Upper lobe of left lung (tissue), 6 donors: ENCODE measurements at regions not wholly inside any gene's neighbourhood (a gene's known extent, or its start where the extent isn't known, plus 50 kb on each side); places are given as distances from the start of the nearest gene placed in this dataset.
A peak's percentile ranks its signal among the peaks of the same experiment; 100 is the strongest.

ENCODE experiments used
- ATAC-seq, 2 donors: fragments of 200-7000 bp; cut with Tn5 transposase; one replicate each; pipeline ENCODE4 v1.9.1; 2022; ENCODE audit warnings: mild to moderate bottlenecking in 2 of 2, moderate library complexity in 2 of 2; ENCODE audit not compliant: low FRiP score in 2 of 2
- DNase-seq, 2 donors: peaks; one replicate each; pipeline ENCODE4 v3.0.0-alpha.2; 2019 to 2020
- H3K27ac ChIP-seq, 4 donors: fragments of 200-600 bp; sonication (generic); one replicate each; pipeline ENCODE4 v1.5.1; 2016 to 2019
- H3K27me3 ChIP-seq, 4 donors: fragments of 200-600 bp; sonication (generic); one replicate each; pipeline ENCODE4 v1.5.1; 2017 to 2019
- H3K36me3 ChIP-seq, 4 donors: fragments of 200-600 bp; sonication (generic); one replicate each; pipeline ENCODE4 v1.5.1; 2016 to 2019
- H3K4me1 ChIP-seq, 4 donors: fragments of 200-600 bp; sonication (generic); one replicate each; pipeline ENCODE4 v1.5.1; 2018 to 2019
- H3K4me3 ChIP-seq, 4 donors: fragments of 200-600 bp; sonication (generic); one replicate each; pipeline ENCODE4 v1.5.1; 2017 to 2019; ENCODE audit warnings: mild to moderate bottlenecking in 2 of 4, moderate library complexity in 1 of 4
- H3K9me3 ChIP-seq, 4 donors: fragments of 200-600 bp; sonication (generic); one replicate each; pipeline ENCODE4 v1.5.1; 2018 to 2019
- EP300 ChIP-seq, 4 donors: sonication (generic); formaldehyde crosslinking; IDR thresholded peaks; one replicate each; pipeline ENCODE4 v1.5.1; 2017; ENCODE audit warnings: antibody characterized with exemption in 4 of 4, control low read depth in 2 of 4
- POLR2A ChIP-seq, 4 donors: fragments of 450-650 bp; IDR thresholded peaks; one replicate each; pipeline ENCODE4 v1.5.1; 2016 to 2017; ENCODE audit warnings: antibody characterized with exemption in 4 of 4, mild to moderate bottlenecking in 2 of 4
- POLR2AphosphoS5 ChIP-seq, 2 donors: sonication (generic); formaldehyde crosslinking; IDR thresholded peaks; one replicate each; pipeline ENCODE4 v1.5.1; 2017; ENCODE audit warnings: antibody characterized with exemption in 2 of 2
- WGBS, 2 donors: methylation state at CpG; one replicate each; pipeline ENCODE4 v1.1.5; 2017 to 2018; 5-methylcytosine and 5-hydroxymethylcytosine counted together
- TF ChIP-seq, protein P1 (sequence below), 6 experiments: fragments of 450-650 bp in 4 of 6; fragments of 200-600 bp in 2 of 6; sonication (generic) in 2 of 6; IDR thresholded peaks; one replicate each; pipeline ENCODE4 v1.5.1; 2016 to 2019; ENCODE audit warnings: antibody characterized with exemption in 6 of 6
- donor health status: DM: no; HTN: no; CAD: no; lungs with moderate emphysema.
- donor health status: DM: no; HTN: yes; CAD: no; lungs with severe emphysema.

DNA sequence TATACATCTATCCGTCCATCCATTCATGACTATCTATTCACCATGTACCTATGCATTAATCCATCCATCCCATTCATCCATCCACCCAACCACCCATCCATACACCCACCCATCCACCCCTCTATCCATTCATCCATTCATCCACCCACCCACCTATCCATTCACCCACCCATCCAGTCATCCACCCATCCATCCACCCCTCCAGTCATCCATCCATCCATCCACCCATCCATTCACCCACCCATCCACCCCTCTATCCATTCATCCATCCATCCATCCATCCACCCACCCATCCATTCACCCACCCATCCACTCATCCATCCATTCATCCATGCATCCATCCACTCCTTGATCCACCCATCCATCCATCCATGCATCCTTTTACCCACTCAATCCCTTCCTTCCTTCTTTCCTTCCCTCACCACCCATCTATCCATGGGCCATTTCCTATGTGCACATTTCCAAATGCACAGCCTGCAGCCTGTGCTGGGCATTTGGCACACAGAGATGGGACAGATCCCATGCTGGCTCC is 100.8 kb upstream of the ADRA2C start:
- TF ChIP-seq EP300 (IDR thresholded peaks at IDR 0.05) (no peak), POLR2AphosphoS5 (IDR thresholded peaks at IDR 0.05) (no peak), POLR2A (IDR thresholded peaks at IDR 0.05) (no peak)
- TF ChIP-seq, protein P1, sequence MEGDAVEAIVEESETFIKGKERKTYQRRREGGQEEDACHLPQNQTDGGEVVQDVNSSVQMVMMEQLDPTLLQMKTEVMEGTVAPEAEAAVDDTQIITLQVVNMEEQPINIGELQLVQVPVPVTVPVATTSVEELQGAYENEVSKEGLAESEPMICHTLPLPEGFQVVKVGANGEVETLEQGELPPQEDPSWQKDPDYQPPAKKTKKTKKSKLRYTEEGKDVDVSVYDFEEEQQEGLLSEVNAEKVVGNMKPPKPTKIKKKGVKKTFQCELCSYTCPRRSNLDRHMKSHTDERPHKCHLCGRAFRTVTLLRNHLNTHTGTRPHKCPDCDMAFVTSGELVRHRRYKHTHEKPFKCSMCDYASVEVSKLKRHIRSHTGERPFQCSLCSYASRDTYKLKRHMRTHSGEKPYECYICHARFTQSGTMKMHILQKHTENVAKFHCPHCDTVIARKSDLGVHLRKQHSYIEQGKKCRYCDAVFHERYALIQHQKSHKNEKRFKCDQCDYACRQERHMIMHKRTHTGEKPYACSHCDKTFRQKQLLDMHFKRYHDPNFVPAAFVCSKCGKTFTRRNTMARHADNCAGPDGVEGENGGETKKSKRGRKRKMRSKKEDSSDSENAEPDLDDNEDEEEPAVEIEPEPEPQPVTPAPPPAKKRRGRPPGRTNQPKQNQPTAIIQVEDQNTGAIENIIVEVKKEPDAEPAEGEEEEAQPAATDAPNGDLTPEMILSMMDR (IDR thresholded peaks at IDR 0.05) = no peak
- no peak overlapping the region for H3K4me3 ChIP-seq
- ATAC-seq (no peak), DNase-seq (no peak)
- H3K27ac ChIP-seq = no peak overlapping the region
- H3K27me3 ChIP-seq = no peaks in the 10 kb centered on the region
- WGBS, 2 donors = 78 to 100% methylated on average over 1 of the region's 1 CpG
- H3K4me1 ChIP-seq = no peaks in the 10 kb centered on the region
- peaks cover 0 to 12% (median 8%) of the 10 kb centered on the region in 4 donors for H3K9me3 ChIP-seq
- no peaks in the 10 kb centered on the region for H3K36me3 ChIP-seq

DNA sequence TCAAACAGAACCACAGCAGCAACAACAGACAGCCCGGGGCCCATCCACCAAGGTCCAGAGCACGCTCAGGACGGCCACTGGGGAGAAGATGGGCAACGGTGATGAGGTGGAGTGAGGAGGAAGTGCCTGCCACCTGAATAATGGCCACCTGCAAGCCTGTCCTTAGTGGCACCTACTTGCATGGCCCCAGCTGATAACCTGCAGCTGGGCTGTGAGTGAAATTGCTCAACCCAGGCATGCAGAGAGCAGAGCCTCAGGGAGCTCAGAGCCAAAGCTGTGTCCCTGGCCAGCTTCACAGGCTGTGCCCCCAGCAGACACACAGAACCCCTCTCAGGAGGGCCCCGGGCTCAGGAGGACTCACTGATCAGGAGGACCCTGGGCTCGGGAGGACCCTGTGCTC is 102.4 kb upstream of the ADRA2C start:
- Histone ChIP-seq H3K9me3 (peaks cover 0 to 12% (median 8%) of the 10 kb centered on the region in 4 donors), H3K36me3 (no peaks in the 10 kb centered on the region), H3K4me1 (no peaks in the 10 kb centered on the region), H3K27ac (no peak overlapping the region), H3K4me3 (no peak overlapping the region), H3K27me3 (no peaks in the 10 kb centered on the region)
- WGBS, 2 donors = 75 to 80% methylated on average over 4 to 6 of the region's 6 CpGs
- TF ChIP-seq EP300 (IDR thresholded peaks at IDR 0.05) = no peak
- TF ChIP-seq, protein P1 (IDR thresholded peaks at IDR 0.05) = no peak
- TF ChIP-seq POLR2AphosphoS5 (IDR thresholded peaks at IDR 0.05) = no peak
- no peak for TF ChIP-seq POLR2A (IDR thresholded peaks at IDR 0.05)
- DNase-seq (no peak), ATAC-seq (no peak)

DNA sequence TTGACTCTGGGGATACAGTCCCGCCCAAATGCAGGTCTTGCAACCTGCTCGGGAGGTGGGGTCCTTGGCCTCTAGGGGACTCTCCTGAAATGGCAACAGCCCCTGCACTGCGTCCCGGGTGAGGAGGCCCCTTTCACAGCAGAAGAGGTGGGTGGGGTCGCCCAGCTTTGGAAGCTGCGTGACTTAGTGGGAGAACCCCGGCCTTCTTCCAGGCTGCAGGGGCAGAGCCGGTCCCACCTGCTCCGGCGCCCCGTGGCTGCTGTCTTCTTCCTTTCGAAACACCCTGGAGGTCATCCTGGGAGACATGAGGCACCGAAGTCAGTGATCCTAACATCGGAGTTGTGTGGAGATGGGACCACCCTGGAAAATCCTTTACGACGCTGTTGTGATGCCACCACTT is 103.7 kb upstream of the ADRA2C start:
- H3K27ac ChIP-seq = no peak overlapping the region
- H3K36me3 ChIP-seq = no peaks in the 10 kb centered on the region
- DNase-seq = peak in 1 of 2 donors; percentile 63
- H3K4me3 ChIP-seq = no peak overlapping the region
- H3K27me3 ChIP-seq = no peaks in the 10 kb centered on the region
- WGBS, 2 donors = 75 to 77% methylated on average over 13 to 16 of the region's 16 CpGs
- no peak for ATAC-seq
- no peaks in the 10 kb centered on the region for H3K4me1 ChIP-seq
- no peak for TF ChIP-seq POLR2A (IDR thresholded peaks at IDR 0.05)
- TF ChIP-seq, protein P1 (IDR thresholded peaks at IDR 0.05) = no peak
- TF ChIP-seq POLR2AphosphoS5 (IDR thresholded peaks at IDR 0.05) = no peak
- no peak for TF ChIP-seq EP300 (IDR thresholded peaks at IDR 0.05)
- H3K9me3 ChIP-seq = peaks cover 0 to 11% (median 8%) of the 10 kb centered on the region in 4 donors

DNA sequence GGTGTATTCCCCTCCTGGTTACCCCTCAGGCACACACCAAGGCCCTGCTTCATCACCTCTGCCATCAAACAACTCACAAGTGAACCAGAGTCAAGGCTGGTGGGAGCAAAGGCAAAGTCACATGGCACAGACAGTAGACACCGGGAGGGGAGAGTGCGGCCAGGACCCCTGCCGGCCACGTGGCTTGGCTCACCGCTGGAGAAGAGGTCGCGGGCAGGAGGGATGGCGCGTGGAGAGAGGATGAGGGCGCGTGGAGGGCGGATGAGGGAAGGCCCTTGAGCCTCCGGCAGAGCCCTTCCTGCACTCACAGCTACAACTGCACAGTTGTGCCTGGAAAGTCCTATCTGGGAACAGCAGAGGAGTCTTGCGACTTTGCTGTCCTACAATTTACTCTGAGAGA is 104.2 kb upstream of the ADRA2C start:
- Histone ChIP-seq H3K27me3 (no peaks in the 10 kb centered on the region), H3K4me3 (no peak overlapping the region), H3K9me3 (peaks cover 0 to 5% (median 3%) of the 10 kb centered on the region in 4 donors), H3K4me1 (no peaks in the 10 kb centered on the region), H3K36me3 (no peaks in the 10 kb centered on the region), H3K27ac (no peak overlapping the region)
- DNase-seq (peak in 1 of 2 donors; percentile 62), ATAC-seq (no peak)
- WGBS, 2 donors = 66 to 81% methylated on average over 14 of the region's 14 CpGs
- TF ChIP-seq POLR2A (IDR thresholded peaks at IDR 0.05) (no peak), POLR2AphosphoS5 (IDR thresholded peaks at IDR 0.05) (no peak), EP300 (IDR thresholded peaks at IDR 0.05) (no peak)
- TF ChIP-seq, protein P1 (IDR thresholded peaks at IDR 0.05) = no peak

DNA sequence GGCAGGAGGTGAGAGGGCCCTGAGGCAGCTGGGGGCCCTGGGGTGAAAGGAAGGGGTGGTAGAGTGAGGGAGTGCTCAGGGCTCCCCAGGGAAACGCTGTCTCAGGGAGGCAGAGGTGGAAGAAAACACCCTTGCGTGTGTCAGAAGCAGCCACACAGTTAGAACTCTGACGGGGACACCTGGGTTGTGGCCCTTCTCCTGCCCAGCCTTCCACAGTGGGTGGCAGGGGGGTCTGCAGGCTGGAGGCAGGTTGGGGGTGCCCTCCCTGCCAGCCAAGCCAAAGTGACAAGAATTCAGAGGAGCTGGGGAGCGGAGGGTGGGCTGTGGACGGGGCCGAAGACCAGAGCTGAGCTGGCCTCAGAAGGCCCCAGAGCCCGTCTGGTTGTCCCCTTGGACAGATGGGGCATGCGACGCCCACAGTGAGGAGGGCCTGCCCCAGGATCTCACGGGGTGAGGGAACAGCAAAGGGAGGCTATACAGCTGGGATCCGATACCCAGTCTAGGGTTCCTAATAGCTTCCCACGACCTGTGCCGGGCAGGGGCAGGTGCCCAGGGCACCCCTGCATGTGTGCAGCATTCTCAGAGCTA is 105.2 kb upstream of the ADRA2C start:
- no peaks in the 10 kb centered on the region for H3K9me3 ChIP-seq
- no peaks in the 10 kb centered on the region for H3K4me1 ChIP-seq
- no peak overlapping the region for H3K27ac ChIP-seq
- H3K27me3 ChIP-seq = no peaks in the 10 kb centered on the region
- DNase-seq = peak in 1 of 2 donors; percentile 68
- H3K36me3 ChIP-seq = no peaks in the 10 kb centered on the region
- WGBS, 2 donors = 81 to 87% methylated on average over 6 to 13 of the region's 13 CpGs
- H3K4me3 ChIP-seq = no peak overlapping the region
- TF ChIP-seq, protein P1 (IDR thresholded peaks at IDR 0.05) = no peak
- no peak for TF ChIP-seq EP300 (IDR thresholded peaks at IDR 0.05)
- TF ChIP-seq POLR2A (IDR thresholded peaks at IDR 0.05) = no peak
- no peak for TF ChIP-seq POLR2AphosphoS5 (IDR thresholded peaks at IDR 0.05)
- ATAC-seq = no peak
